Islet precursor cell (in vitro differentiated cells): ENCODE measurements at regions not wholly inside any gene's neighbourhood (a gene's known extent, or its start where the extent isn't known, plus 50 kb on each side); places are given as distances from the start of the nearest gene placed in this dataset.

Experiments used
- DNase-seq: peaks from one replicate; pipeline ENCODE4 v3.0.0-alpha.2; 2018

- DNase-seq = peak; percentile 98
These were observed 157.3 kb downstream of the SLC30A10 start for GRCh38 chr1:219771080-219771479.

GRCh38 chr1:219763321-219763720 lies 150.4 kb upstream of the ZC3H11B start:
- DNase-seq = no peak

GRCh38 chr1:219761208-219761860 lies 148.4 kb upstream of the ZC3H11B start:
- DNase-seq = no peak

- no peak for DNase-seq
These were observed 146.2 kb upstream of the ZC3H11B start for GRCh38 chr1:219759095-219759494.

GRCh38 chr1:219757890-219758289 lies 145.0 kb upstream of the ZC3H11B start:
- peak; percentile 50 for DNase-seq

- no peak for DNase-seq
These were observed 142.3 kb upstream of the ZC3H11B start for GRCh38 chr1:219755234-219755633.

- no peak for DNase-seq
These were observed 141.9 kb upstream of the ZC3H11B start for GRCh38 chr1:219754767-219755166.

- DNase-seq = no peak
These were observed 141.0 kb upstream of the ZC3H11B start for GRCh38 chr1:219753914-219754313.

GRCh38 chr1:219752645-219753044 lies 139.7 kb upstream of the ZC3H11B start:
- DNase-seq = no peak

- DNase-seq = no peak
These were observed 139.1 kb upstream of the ZC3H11B start for GRCh38 chr1:219751870-219752507.

- no peak for DNase-seq
These were observed 136.5 kb upstream of the ZC3H11B start for GRCh38 chr1:219749370-219749769.

GRCh38 chr1:219746141-219746540 lies 133.2 kb upstream of the ZC3H11B start:
- no peak for DNase-seq

- DNase-seq = no peak
These were observed 132.0 kb upstream of the ZC3H11B start for GRCh38 chr1:219744652-219745469.

- no peak for DNase-seq
These were observed 128.4 kb upstream of the ZC3H11B start for GRCh38 chr1:219741011-219741970.

- no peak for DNase-seq
These were observed 120.7 kb upstream of the ZC3H11B start for GRCh38 chr1:219733511-219734174.

- DNase-seq = peak; percentile 70
These were observed 120.0 kb upstream of the ZC3H11B start for GRCh38 chr1:219732814-219733491.

GRCh38 chr1:219731771-219732170 lies 118.9 kb upstream of the ZC3H11B start:
- DNase-seq = peak; percentile 77

GRCh38 chr1:219726480-219727272 lies 113.8 kb upstream of the ZC3H11B start:
- DNase-seq = no peak

GRCh38 chr1:219724440-219724839 lies 111.5 kb upstream of the ZC3H11B start:
- no peak for DNase-seq

GRCh38 chr1:219717536-219717935 lies 104.6 kb upstream of the ZC3H11B start:
- no peak for DNase-seq
